CD14-positive monocyte (primary cell): ENCODE measurements at regions not wholly inside any gene's neighbourhood (a gene's known extent, or its start where the extent isn't known, plus 50 kb on each side); places are given as distances from the start of the nearest gene placed in this dataset.

ENCODE experiments used
- DNase-seq, 3 donors: peaks; one replicate each; pipeline ENCODE4 v3.0.0-alpha.2; 2011 to 2022
- H2AFZ ChIP-seq: 2 replicates; pipeline ENCODE4 v1.6.0; 2012; ENCODE audit warnings: mild to moderate bottlenecking, low read depth, low read length, inconsistent platforms; ENCODE audit not compliant: insufficient read depth, poor library complexity, severe bottlenecking
- H3K27ac ChIP-seq, 2 donors: 1 replicate in 1 of 2; 2 replicates in 1 of 2; pipeline ENCODE4 v1.5.1; 2012 to 2013; ENCODE audit warnings: low read length in 2 of 2, control low read depth in 1 of 2, inconsistent platforms in 1 of 2, low read depth in 1 of 2, mild to moderate bottlenecking in 1 of 2
- H3K27me3 ChIP-seq, 2 donors: one replicate each; pipeline versions ENCODE4 v1.6.0 to v1.6.1; 2011 to 2013; ENCODE audit warnings: low read length in 2 of 2; ENCODE audit not compliant: control insufficient read depth in 2 of 2, insufficient read depth in 2 of 2
- H3K36me3 ChIP-seq, 2 donors: replicated peaks in 1 of 2; 1 replicate in 1 of 2; 2 replicates in 1 of 2; pipeline versions ENCODE4 v1.5.1 to v1.6.1; 2012 to 2013; ENCODE audit warnings: low read length in 2 of 2, control low read depth in 1 of 2, inconsistent platforms in 1 of 2, mild to moderate bottlenecking in 1 of 2; ENCODE audit not compliant: insufficient read depth in 2 of 2, control insufficient read depth in 1 of 2
- H3K4me1 ChIP-seq, 2 donors: 1 replicate in 1 of 2; 2 replicates in 1 of 2; pipeline versions ENCODE4 v1.5.1 to v1.6.1; 2012 to 2013; ENCODE audit warnings: low read length in 2 of 2, control low read depth in 1 of 2, inconsistent platforms in 1 of 2, mild to moderate bottlenecking in 1 of 2, moderate library complexity in 1 of 2; ENCODE audit not compliant: insufficient read depth in 2 of 2, control insufficient read depth in 1 of 2
- H3K4me2 ChIP-seq: replicated peaks from 2 replicates; pipeline ENCODE3; 2012; ENCODE audit warnings: low read length, moderate library complexity, mild to moderate bottlenecking; ENCODE audit not compliant: poor library complexity, severe bottlenecking; ENCODE audit errors: extremely low read depth
- H3K4me3 ChIP-seq, 3 experiments: fragments of 200-600 bp in 1 of 3; sonication (generic) in 1 of 3; replicated peaks in 1 of 3; 1 replicate in 2 of 3; 2 replicates in 1 of 3; pipeline ENCODE4 v1.5.1; 2011 to 2013; ENCODE audit warnings: low read length in 3 of 3, mild to moderate bottlenecking in 3 of 3, control low read depth in 2 of 3, low read depth in 2 of 3, inconsistent platforms in 1 of 3, moderate library complexity in 1 of 3
- H3K79me2 ChIP-seq: 2 replicates; pipeline ENCODE4 v1.6.0; 2012; ENCODE audit warnings: mild to moderate bottlenecking, control low read depth, inconsistent platforms, low read length, moderate library complexity; ENCODE audit not compliant: insufficient read depth
- H3K9ac ChIP-seq: 2 replicates; pipeline ENCODE4 v1.6.0; 2017; ENCODE audit warnings: low read length, mild to moderate bottlenecking; ENCODE audit not compliant: insufficient read depth, poor library complexity, severe bottlenecking
- H3K9me3 ChIP-seq, 2 donors: replicated peaks in 1 of 2; 1 replicate in 1 of 2; 2 replicates in 1 of 2; pipeline versions ENCODE4 v1.5.1 to v1.6.1; 2012 to 2013; ENCODE audit warnings: low read length in 2 of 2, control low read depth in 1 of 2; ENCODE audit not compliant: control insufficient read depth in 1 of 2, insufficient read depth in 1 of 2
- H4K20me1 ChIP-seq: 2 replicates; pipeline ENCODE4 v1.6.0; 2012; ENCODE audit warnings: mild to moderate bottlenecking, low read length, control low read depth, moderate library complexity; ENCODE audit not compliant: insufficient read depth
- H3K27ac Mint-ChIP-seq, 7 donors: one replicate each; pipeline ENCODE4 v1.8.0; 2020; ENCODE audit warnings: mild to moderate bottlenecking in 7 of 7, mixed read lengths in 7 of 7, moderate library complexity in 6 of 7, inconsistent platforms in 2 of 7
- H3K27me3 Mint-ChIP-seq, 3 donors: one replicate each; pipeline ENCODE4 v1.8.0; 2021 to 2022; ENCODE audit warnings: low read depth in 3 of 3, mild to moderate bottlenecking in 3 of 3, mixed read lengths in 3 of 3, moderate library complexity in 3 of 3, inconsistent platforms in 1 of 3
- H3K36me3 Mint-ChIP-seq, 2 donors: one replicate each; pipeline ENCODE4 v1.8.0; 2020; ENCODE audit warnings: mixed read lengths in 2 of 2, inconsistent platforms in 1 of 2, mild to moderate bottlenecking in 1 of 2
- H3K4me1 Mint-ChIP-seq: one replicate; pipeline ENCODE4 v1.8.0; 2020; ENCODE audit warnings: mild to moderate bottlenecking, mixed read lengths
- H3K4me3 Mint-ChIP-seq, 2 donors: one replicate each; pipeline ENCODE4 v1.8.0; 2020; ENCODE audit warnings: mild to moderate bottlenecking in 2 of 2, mixed read lengths in 2 of 2, moderate library complexity in 1 of 2
- H3K9me3 Mint-ChIP-seq, 7 donors: one replicate each; pipeline ENCODE4 v1.8.0; 2020 to 2022; ENCODE audit warnings: mixed read lengths in 7 of 7, mild to moderate bottlenecking in 6 of 7, moderate library complexity in 6 of 7, inconsistent platforms in 2 of 7
- WGBS: methylation state at CpG from one replicate; pipeline ENCODE4 v1.1.5; 2013; ENCODE audit warnings: missing lambda C conversion rate; ENCODE audit not compliant: insufficient coverage; 5-methylcytosine and 5-hydroxymethylcytosine counted together
- intact Hi-C, 2 donors: fragments of 100-400 bp; cut with micrococcal nuclease; formaldehyde crosslinking; loops; one replicate each; pipeline versions ENCODE4 v1.15.0 to v1.15.1; 2023
- TF ChIP-seq, protein P1 (sequence below): fragments of 200-600 bp; IDR thresholded peaks from one replicate; pipeline ENCODE4 v1.8.0; 2022; ENCODE audit warnings: antibody characterized with exemption, mild to moderate bottlenecking

DNA sequence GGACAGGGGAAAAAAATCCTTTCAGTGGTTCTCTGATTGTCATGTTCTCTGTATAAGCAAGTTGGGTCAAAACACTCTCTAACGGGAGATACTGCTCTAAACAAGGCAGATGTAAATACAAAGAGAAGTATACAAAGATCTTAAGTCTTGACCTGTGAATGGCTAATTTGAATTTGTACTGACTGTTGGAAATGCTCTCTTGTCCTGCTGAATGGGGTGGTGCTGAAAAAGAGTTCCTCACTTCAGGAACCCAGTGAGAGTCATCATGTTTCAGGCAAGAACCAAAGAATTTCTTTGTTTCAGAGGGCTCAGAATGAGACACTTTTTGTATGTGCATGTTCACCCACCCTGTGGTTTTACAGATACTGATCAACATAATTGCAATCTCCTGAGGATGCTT, 461.0 kb downstream of the NR2F1-AS1 start:
- Histone ChIP-seq H3K27me3 (no peaks in the 10 kb centered on the region), H3K27ac (no peak overlapping the region), H2AFZ (no peak overlapping the region), H4K20me1 (no peaks in the 10 kb centered on the region), H3K79me2 (no peaks in the 10 kb centered on the region), H3K4me1 (no peaks in the 10 kb centered on the region), H3K36me3 (no peaks in the 10 kb centered on the region), H3K9ac (no peak overlapping the region), H3K4me3 (no peak overlapping the region), H3K9me3 (peaks cover 0 to 2% of the 10 kb centered on the region in 2 donors), H3K4me2 (no peak overlapping the region)
- 100% methylated on average over 1 of the region's 1 CpG for WGBS
- TF ChIP-seq, protein P1, sequence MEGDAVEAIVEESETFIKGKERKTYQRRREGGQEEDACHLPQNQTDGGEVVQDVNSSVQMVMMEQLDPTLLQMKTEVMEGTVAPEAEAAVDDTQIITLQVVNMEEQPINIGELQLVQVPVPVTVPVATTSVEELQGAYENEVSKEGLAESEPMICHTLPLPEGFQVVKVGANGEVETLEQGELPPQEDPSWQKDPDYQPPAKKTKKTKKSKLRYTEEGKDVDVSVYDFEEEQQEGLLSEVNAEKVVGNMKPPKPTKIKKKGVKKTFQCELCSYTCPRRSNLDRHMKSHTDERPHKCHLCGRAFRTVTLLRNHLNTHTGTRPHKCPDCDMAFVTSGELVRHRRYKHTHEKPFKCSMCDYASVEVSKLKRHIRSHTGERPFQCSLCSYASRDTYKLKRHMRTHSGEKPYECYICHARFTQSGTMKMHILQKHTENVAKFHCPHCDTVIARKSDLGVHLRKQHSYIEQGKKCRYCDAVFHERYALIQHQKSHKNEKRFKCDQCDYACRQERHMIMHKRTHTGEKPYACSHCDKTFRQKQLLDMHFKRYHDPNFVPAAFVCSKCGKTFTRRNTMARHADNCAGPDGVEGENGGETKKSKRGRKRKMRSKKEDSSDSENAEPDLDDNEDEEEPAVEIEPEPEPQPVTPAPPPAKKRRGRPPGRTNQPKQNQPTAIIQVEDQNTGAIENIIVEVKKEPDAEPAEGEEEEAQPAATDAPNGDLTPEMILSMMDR: no peak
- peaks cover 0 to 4% (median 2%) of the 10 kb centered on the region in 7 donors for H3K9me3 Mint-ChIP-seq
- H3K4me3 Mint-ChIP-seq: no peak overlapping the region
- no peak for DNase-seq
- H3K27ac Mint-ChIP-seq: no peak overlapping the region
- intact Hi-C loops: no loop called here
- no peaks in the 10 kb centered on the region for H3K36me3 Mint-ChIP-seq
- no peaks in the 10 kb centered on the region for H3K27me3 Mint-ChIP-seq
- H3K4me1 Mint-ChIP-seq: no peaks in the 10 kb centered on the region

- Mint-ChIP-seq H3K9me3 (peaks cover 0 to 4% (median 0%) of the 10 kb centered on the region in 7 donors), H3K4me3 (no peak overlapping the region), H3K27me3 (no peaks in the 10 kb centered on the region), H3K36me3 (no peaks in the 10 kb centered on the region), H3K27ac (no peak overlapping the region), H3K4me1 (no peaks in the 10 kb centered on the region)
- intact Hi-C loops: no loop called here
- TF ChIP-seq, protein P1: no peak
- no peak overlapping the region for H3K4me2 ChIP-seq
- H3K27ac ChIP-seq: no peak overlapping the region
- no peaks in the 10 kb centered on the region for H3K9me3 ChIP-seq
- no peaks in the 10 kb centered on the region for H3K36me3 ChIP-seq
- H3K4me3 ChIP-seq: no peak overlapping the region
- H4K20me1 ChIP-seq: no peaks in the 10 kb centered on the region
- H3K27me3 ChIP-seq: no peaks in the 10 kb centered on the region
- no peaks in the 10 kb centered on the region for H3K4me1 ChIP-seq
- no peaks in the 10 kb centered on the region for H3K79me2 ChIP-seq
- 92% methylated on average over 2 of the region's 2 CpGs for WGBS
- no peak overlapping the region for H3K9ac ChIP-seq
- DNase-seq: no peak
- H2AFZ ChIP-seq: no peak overlapping the region
These were observed 463.1 kb downstream of the NR2F1-AS1 start for GRCh38 chr5:93117751-93118531.
